ENCODE measurements at regions not wholly inside any gene's neighbourhood (a gene's known extent, or its start where the extent isn't known, plus 50 kb on each side); places are given as distances from the start of the nearest gene placed in this dataset.
"Not testable (repeated sequence)": the region's sequence is repeated elsewhere in the genome, so short reads cannot be mapped to it uniquely, and the experiment has no call there.

DNA sequence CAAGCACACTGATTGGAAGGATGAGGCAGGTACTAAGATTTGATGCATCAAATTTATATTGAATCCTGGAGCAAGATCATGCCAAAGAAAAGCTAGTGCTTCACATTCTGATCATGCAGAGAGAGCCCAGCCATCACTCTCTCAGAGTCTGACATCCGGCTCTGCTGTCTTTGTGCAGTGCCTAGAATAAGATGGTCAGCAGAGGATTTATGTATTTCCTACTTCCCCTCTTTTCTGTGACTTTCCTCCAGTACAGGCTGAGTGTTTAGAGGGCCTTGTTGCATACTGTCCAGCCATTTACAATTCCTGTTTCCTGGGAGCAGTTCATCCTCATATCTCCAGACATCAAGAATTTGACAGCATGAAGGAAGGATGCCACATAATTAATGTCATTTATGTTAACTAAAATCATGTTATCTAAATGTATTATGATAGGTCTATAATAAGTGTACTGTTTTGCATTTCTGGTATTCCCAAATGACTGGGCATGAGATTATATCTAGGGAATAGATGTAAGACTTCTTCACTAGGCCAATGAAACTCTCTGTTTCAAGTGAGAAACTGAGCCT is 167.6 kb downstream of the EPM2A start:
- CTCF ChIA-PET = no interaction called here
- Histone ChIP-seq H3K4me3 (ENCODE audit: low read depth in 2 of 2, low read length in 2 of 2) (no peak overlapping the region), H3K36me3 (ENCODE audit: control insufficient read depth, insufficient read depth, low read length) (no peaks in the 10 kb centered on the region), H3K9me3 (ENCODE audit: control insufficient read depth, insufficient read depth, low read depth, low read length) (no peaks in the 10 kb centered on the region), H3K27me3 (ENCODE audit: control insufficient read depth, insufficient read depth, low read length) (no peaks in the 10 kb centered on the region), H3K27ac (ENCODE audit: low read length) (no peak overlapping the region), H3K4me1 (ENCODE audit: control insufficient read depth, insufficient read depth, low read length) (no peaks in the 10 kb centered on the region)
- no peak for ATAC-seq
- POLR2A ChIA-PET = no interaction called here
- no TSS peak for BruUV-seq (replicated peaks)
- TF ChIP-seq, protein P1, sequence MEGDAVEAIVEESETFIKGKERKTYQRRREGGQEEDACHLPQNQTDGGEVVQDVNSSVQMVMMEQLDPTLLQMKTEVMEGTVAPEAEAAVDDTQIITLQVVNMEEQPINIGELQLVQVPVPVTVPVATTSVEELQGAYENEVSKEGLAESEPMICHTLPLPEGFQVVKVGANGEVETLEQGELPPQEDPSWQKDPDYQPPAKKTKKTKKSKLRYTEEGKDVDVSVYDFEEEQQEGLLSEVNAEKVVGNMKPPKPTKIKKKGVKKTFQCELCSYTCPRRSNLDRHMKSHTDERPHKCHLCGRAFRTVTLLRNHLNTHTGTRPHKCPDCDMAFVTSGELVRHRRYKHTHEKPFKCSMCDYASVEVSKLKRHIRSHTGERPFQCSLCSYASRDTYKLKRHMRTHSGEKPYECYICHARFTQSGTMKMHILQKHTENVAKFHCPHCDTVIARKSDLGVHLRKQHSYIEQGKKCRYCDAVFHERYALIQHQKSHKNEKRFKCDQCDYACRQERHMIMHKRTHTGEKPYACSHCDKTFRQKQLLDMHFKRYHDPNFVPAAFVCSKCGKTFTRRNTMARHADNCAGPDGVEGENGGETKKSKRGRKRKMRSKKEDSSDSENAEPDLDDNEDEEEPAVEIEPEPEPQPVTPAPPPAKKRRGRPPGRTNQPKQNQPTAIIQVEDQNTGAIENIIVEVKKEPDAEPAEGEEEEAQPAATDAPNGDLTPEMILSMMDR (IDR thresholded peaks at IDR 0.05) = no peak
- TF ChIP-seq, protein P2, sequence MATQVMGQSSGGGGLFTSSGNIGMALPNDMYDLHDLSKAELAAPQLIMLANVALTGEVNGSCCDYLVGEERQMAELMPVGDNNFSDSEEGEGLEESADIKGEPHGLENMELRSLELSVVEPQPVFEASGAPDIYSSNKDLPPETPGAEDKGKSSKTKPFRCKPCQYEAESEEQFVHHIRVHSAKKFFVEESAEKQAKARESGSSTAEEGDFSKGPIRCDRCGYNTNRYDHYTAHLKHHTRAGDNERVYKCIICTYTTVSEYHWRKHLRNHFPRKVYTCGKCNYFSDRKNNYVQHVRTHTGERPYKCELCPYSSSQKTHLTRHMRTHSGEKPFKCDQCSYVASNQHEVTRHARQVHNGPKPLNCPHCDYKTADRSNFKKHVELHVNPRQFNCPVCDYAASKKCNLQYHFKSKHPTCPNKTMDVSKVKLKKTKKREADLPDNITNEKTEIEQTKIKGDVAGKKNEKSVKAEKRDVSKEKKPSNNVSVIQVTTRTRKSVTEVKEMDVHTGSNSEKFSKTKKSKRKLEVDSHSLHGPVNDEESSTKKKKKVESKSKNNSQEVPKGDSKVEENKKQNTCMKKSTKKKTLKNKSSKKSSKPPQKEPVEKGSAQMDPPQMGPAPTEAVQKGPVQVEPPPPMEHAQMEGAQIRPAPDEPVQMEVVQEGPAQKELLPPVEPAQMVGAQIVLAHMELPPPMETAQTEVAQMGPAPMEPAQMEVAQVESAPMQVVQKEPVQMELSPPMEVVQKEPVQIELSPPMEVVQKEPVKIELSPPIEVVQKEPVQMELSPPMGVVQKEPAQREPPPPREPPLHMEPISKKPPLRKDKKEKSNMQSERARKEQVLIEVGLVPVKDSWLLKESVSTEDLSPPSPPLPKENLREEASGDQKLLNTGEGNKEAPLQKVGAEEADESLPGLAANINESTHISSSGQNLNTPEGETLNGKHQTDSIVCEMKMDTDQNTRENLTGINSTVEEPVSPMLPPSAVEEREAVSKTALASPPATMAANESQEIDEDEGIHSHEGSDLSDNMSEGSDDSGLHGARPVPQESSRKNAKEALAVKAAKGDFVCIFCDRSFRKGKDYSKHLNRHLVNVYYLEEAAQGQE (IDR thresholded peaks at IDR 0.05; ENCODE audit: insufficient read depth in 1 of 2, low read depth in 2 of 2, low read length in 1 of 2) = no peak
- in situ Hi-C loops (cut with HindIII; ENCODE audit: low pct_unique_long_range_greater_than_20kb, low sequenced_read_pairs) = no loop called here
- intact Hi-C loops (cut with micrococcal nuclease; ENCODE audit: unreplicated experiment) = no loop called here
- DNase-seq (ENCODE audit: low read depth, low spot score) = no peak

DNA sequence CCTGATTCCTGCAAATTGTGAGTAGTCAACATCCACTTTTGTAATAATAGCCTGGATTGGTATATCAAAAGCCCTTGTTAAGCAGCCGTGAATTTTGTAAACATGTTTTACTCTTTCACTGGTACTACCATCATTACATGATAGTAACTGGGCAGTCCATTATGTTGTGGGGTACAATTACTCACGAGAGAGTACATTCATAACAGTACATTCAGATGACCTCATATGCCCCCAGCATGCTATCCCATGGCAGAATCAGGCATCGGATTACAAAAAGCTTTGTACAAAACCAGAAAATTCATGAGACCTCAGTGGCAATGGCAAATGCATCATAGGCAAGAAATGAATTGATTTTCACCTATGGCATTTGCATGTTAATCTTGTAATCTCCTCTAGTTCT is 166.2 kb downstream of the EPM2A start:
- Histone ChIP-seq H3K9me3 (ENCODE audit: control insufficient read depth, insufficient read depth, low read depth, low read length) (no peaks in the 10 kb centered on the region), H3K4me3 (ENCODE audit: low read depth in 2 of 2, low read length in 2 of 2) (no peak overlapping the region), H3K27ac (ENCODE audit: low read length) (no peak overlapping the region), H3K27me3 (ENCODE audit: control insufficient read depth, insufficient read depth, low read length) (no peaks in the 10 kb centered on the region), H3K4me1 (ENCODE audit: control insufficient read depth, insufficient read depth, low read length) (no peaks in the 10 kb centered on the region), H3K36me3 (ENCODE audit: control insufficient read depth, insufficient read depth, low read length) (no peaks in the 10 kb centered on the region)
- ATAC-seq = no peak
- no TSS peak for BruUV-seq (replicated peaks)
- ChIA-PET POLR2A (no interaction called here), CTCF (no interaction called here)
- intact Hi-C loops (cut with micrococcal nuclease; ENCODE audit: unreplicated experiment) = no loop called here
- DNase-seq (ENCODE audit: low read depth, low spot score) = no peak
- in situ Hi-C loops (cut with HindIII; ENCODE audit: low pct_unique_long_range_greater_than_20kb, low sequenced_read_pairs) = no loop called here
- TF ChIP-seq, protein P2 (IDR thresholded peaks at IDR 0.05; ENCODE audit: insufficient read depth in 1 of 2, low read depth in 2 of 2, low read length in 1 of 2) = no peak
- TF ChIP-seq POLR2AphosphoS5 (IDR thresholded peaks at IDR 0.05; ENCODE audit: low read depth, low read length) (no peak), TCF7L2 (IDR thresholded peaks at IDR 0.05; ENCODE audit: low read depth, low read length) (no peak), SIN3A (IDR thresholded peaks at IDR 0.05; ENCODE audit: borderline replicate concordance, insufficient read depth, low read depth, low read length) (no peak)
- TF ChIP-seq, protein P1 (IDR thresholded peaks at IDR 0.05) = no peak

DNA sequence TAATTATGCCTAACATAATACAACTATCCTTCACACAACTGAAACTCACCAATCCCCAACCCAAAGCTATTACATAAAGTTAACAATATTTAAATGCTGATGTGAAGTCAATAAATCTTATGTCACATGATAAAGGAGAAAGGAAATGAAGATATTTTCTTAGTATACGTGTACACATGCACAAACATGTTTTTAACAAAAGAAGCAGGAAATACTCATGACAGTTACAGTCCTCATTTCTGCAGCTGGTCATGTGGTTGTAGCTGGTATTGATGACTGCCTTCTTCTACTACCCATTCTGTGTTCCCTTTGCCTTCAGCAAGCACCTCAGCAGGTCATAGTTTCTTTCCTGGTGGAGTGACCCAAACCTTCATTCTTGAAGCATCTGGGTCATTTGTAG is 165.0 kb downstream of the EPM2A start:
- H3K27me3 ChIP-seq (ENCODE audit: control insufficient read depth, insufficient read depth, low read length); ATAC-seq; H3K4me1 ChIP-seq (ENCODE audit: control insufficient read depth, insufficient read depth, low read length); DNase-seq (ENCODE audit: low read depth, low spot score); intact Hi-C loops (cut with micrococcal nuclease; ENCODE audit: unreplicated experiment); BruUV-seq (replicated peaks); H3K9me3 ChIP-seq (ENCODE audit: control insufficient read depth, insufficient read depth, low read depth, low read length); H3K4me3 ChIP-seq (ENCODE audit: low read depth in 2 of 2, low read length in 2 of 2); H3K36me3 ChIP-seq (ENCODE audit: control insufficient read depth, insufficient read depth, low read length); H3K27ac ChIP-seq (ENCODE audit: low read length); POLR2A ChIA-PET; CTCF ChIA-PET; in situ Hi-C loops (cut with HindIII; ENCODE audit: low pct_unique_long_range_greater_than_20kb, low sequenced_read_pairs): not testable (repeated sequence)

DNA sequence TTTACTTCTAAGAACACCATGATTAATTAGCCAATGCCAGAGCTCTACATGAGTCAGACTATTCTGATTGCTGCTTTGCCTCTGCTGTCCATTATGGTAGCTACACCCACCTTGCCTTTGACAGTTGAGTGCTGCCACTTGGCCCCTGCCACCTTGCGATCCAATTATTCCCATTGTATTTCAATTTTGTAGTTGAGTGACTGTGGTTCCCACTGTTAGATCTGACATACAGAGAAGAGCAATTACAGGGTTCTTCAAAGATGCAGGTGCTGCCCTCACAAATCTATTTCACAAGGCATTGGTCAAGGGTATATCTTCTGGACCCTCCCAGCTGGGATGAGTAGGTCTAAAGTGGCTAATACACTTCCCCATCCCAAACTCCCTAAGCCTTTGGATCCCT is 161.1 kb downstream of the EPM2A start:
- H3K4me3 ChIP-seq (ENCODE audit: low read depth in 2 of 2, low read length in 2 of 2); ATAC-seq; intact Hi-C loops (cut with micrococcal nuclease; ENCODE audit: unreplicated experiment); CTCF ChIA-PET; in situ Hi-C loops (cut with HindIII; ENCODE audit: low pct_unique_long_range_greater_than_20kb, low sequenced_read_pairs); H3K4me1 ChIP-seq (ENCODE audit: control insufficient read depth, insufficient read depth, low read length); H3K27ac ChIP-seq (ENCODE audit: low read length); DNase-seq (ENCODE audit: low read depth, low spot score); POLR2A ChIA-PET; H3K36me3 ChIP-seq (ENCODE audit: control insufficient read depth, insufficient read depth, low read length); H3K9me3 ChIP-seq (ENCODE audit: control insufficient read depth, insufficient read depth, low read depth, low read length); BruUV-seq (replicated peaks); H3K27me3 ChIP-seq (ENCODE audit: control insufficient read depth, insufficient read depth, low read length): not testable (repeated sequence)
